ENCODE measurements at regions not wholly inside any gene's neighbourhood (a gene's known extent, or its start where the extent isn't known, plus 50 kb on each side); places are given as distances from the start of the nearest gene placed in this dataset.

- Histone ChIP-seq H3K27ac (no peak overlapping the region), H3K27me3 (no peaks in the 10 kb centered on the region), H3K4me1 (peaks cover 29% of the 10 kb centered on the region), H3K9me3 (no peaks in the 10 kb centered on the region), H3K36me3 (no peaks in the 10 kb centered on the region), H3K4me3 (no peak overlapping the region)
- no peak for DNase-seq (ENCODE audit: extremely low spot score in 2 of 2)
- TF ChIP-seq CTCF (IDR thresholded peaks at IDR 0.05) (no peak), POLR2AphosphoS5 (IDR thresholded peaks at IDR 0.05; ENCODE audit: insufficient read depth in 1 of 2, low read depth in 1 of 2) (no peak), POLR2A (IDR thresholded peaks at IDR 0.05) (no peak)
- intact Hi-C loops (cut with DNase I): no loop called here
Measured at GRCh38 chr17:14619821-14620220, 318.9 kb downstream of the HS3ST3B1 start.

- Histone ChIP-seq H3K4me3 (no peak overlapping the region), H3K4me1 (peaks cover 11% of the 10 kb centered on the region), H3K27me3 (no peaks in the 10 kb centered on the region), H3K27ac (no peak overlapping the region), H3K36me3 (no peaks in the 10 kb centered on the region), H3K9me3 (no peaks in the 10 kb centered on the region)
- intact Hi-C loops (cut with DNase I): no loop called here
- TF ChIP-seq CTCF (IDR thresholded peaks at IDR 0.05) (no peak), POLR2AphosphoS5 (IDR thresholded peaks at IDR 0.05; ENCODE audit: insufficient read depth in 1 of 2, low read depth in 1 of 2) (no peak), POLR2A (IDR thresholded peaks at IDR 0.05) (no peak)
- no peak for DNase-seq (ENCODE audit: extremely low spot score in 2 of 2)
Measured at GRCh38 chr17:14616528-14616927, 315.6 kb downstream of the HS3ST3B1 start.

- intact Hi-C loops (cut with DNase I): no loop called here
- Histone ChIP-seq H3K9me3 (no peaks in the 10 kb centered on the region), H3K4me3 (no peak overlapping the region), H3K27ac (no peak overlapping the region), H3K4me1 (no peaks in the 10 kb centered on the region), H3K27me3 (no peaks in the 10 kb centered on the region), H3K36me3 (no peaks in the 10 kb centered on the region)
- TF ChIP-seq CTCF (IDR thresholded peaks at IDR 0.05) (no peak), POLR2A (IDR thresholded peaks at IDR 0.05) (no peak), POLR2AphosphoS5 (IDR thresholded peaks at IDR 0.05; ENCODE audit: insufficient read depth in 1 of 2, low read depth in 1 of 2) (no peak)
- no peak for DNase-seq (ENCODE audit: extremely low spot score in 2 of 2)
Measured at GRCh38 chr17:14605267-14605599, 304.4 kb downstream of the HS3ST3B1 start.

DNA sequence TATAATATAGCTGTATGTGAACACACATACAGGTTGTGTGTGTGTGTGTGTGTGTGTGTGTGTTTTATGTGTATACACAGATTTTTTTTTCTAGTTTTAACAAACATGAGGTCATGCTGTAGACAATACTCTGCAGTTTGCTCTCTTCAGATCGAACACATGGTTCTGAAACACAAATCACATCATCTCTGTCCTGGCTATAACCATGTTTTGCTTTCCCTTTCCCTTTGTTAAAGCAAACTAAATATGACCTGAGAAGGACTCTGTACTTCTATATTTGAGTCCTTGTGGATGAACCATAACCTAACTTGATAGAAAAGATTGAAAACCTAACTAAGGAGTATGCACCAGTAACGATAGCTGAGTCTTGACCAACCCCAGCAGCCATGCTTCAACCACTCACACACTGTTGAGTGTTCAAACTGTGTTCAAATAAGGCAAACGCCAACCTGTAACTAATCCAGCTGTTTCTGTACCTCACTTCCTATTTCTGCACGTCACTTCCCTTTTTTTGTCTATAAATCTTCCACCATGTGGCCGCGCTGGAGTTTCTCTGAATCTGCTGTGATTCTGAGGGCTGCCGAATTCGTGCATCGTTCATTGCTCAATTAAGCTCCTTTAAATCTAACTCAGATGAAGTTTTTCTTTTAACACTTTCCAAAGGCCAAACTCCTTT is 303.8 kb downstream of the HS3ST3B1 start:
- Histone ChIP-seq H3K4me3 (no peak overlapping the region), H3K27ac (no peak overlapping the region), H3K4me1 (no peaks in the 10 kb centered on the region), H3K27me3 (no peaks in the 10 kb centered on the region), H3K36me3 (no peaks in the 10 kb centered on the region), H3K9me3 (no peaks in the 10 kb centered on the region)
- DNase-seq (ENCODE audit: extremely low spot score in 2 of 2): no peak
- intact Hi-C loops (cut with DNase I): no loop called here
- TF ChIP-seq CTCF (IDR thresholded peaks at IDR 0.05) (no peak), POLR2A (IDR thresholded peaks at IDR 0.05) (no peak), POLR2AphosphoS5 (IDR thresholded peaks at IDR 0.05; ENCODE audit: insufficient read depth in 1 of 2, low read depth in 1 of 2) (no peak)

DNA sequence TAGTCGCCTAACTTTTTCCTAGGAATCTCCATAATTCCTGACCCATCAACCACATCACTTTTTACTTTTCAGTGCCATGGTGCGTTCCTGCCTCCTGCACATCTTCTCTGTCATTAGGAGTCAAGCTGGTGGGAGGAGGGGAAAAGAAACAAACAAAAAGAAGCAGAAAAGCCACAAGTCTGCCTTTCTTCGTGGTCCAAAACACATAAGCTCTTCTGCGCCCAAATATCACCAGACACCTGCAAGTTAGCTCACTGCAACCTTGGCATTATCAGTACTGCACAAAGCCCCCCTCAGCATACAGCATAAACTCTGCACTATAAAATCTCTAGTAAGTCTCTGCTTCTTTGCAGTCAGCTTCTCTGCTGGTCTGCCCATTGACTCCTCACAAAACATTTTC is 295.3 kb downstream of the HS3ST3B1 start:
- DNase-seq (ENCODE audit: extremely low spot score in 2 of 2): no peak
- no peak for TF ChIP-seq POLR2AphosphoS5 (IDR thresholded peaks at IDR 0.05; ENCODE audit: insufficient read depth in 1 of 2, low read depth in 1 of 2)
- TF ChIP-seq POLR2A (IDR thresholded peaks at IDR 0.05): no peak
- no peak for TF ChIP-seq CTCF (IDR thresholded peaks at IDR 0.05)
- Histone ChIP-seq H3K9me3 (no peaks in the 10 kb centered on the region), H3K4me3 (no peak overlapping the region), H3K36me3 (no peaks in the 10 kb centered on the region), H3K27ac (no peak overlapping the region), H3K27me3 (no peaks in the 10 kb centered on the region), H3K4me1 (no peaks in the 10 kb centered on the region)
- intact Hi-C loops (cut with DNase I): no loop called here
